GM21390 (cell line): ENCODE measurements at regions not wholly inside any gene's neighbourhood (a gene's known extent, or its start where the extent isn't known, plus 50 kb on each side); places are given as distances from the start of the nearest gene placed in this dataset.

ENCODE experiments used
- ATAC-seq: cut with Tn5 transposase; IDR thresholded peaks from one replicate; pipeline ENCODE4 v1.9.1; 2021; ENCODE audit not compliant: unreplicated experiment

DNA sequence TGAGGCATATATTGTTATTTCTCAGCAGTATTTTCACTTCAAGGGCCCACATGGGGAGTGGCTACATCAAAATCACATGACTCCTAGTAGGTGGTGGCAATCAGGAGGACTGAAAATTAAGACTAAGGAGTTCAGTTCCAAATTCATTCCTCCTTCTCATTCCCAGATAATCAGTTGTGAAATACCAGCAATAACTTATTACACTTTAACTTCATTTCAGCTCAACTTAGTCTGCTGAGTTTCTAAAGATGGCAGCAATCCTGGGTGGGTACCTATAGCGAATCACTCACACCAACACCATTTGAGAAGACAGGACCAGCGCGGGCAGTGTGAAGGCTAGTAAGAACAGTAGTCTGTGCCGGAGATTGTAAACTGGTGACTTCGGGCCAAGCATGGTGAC, 63.9 kb upstream of the SLC10A2 start:
- ATAC-seq, result no peak
